H1 (cell line): ENCODE measurements at regions not wholly inside any gene's neighbourhood (a gene's known extent, or its start where the extent isn't known, plus 50 kb on each side); places are given as distances from the start of the nearest gene placed in this dataset.

ENCODE experiments used
- CTCF ChIA-PET: fragments of 300-600 bp; sonication (Branson Sonifier 250); formaldehyde crosslinking; loops from one replicate; lab custom pipeline; 2021; ENCODE audit not compliant: partially characterized antibody; lab: Charles Lee
- POLR2A ChIA-PET: fragments of 300-600 bp; sonication (Branson Sonifier 250); formaldehyde crosslinking; loops from one replicate; lab custom pipeline; 2021; ENCODE audit warnings: inconsistent platforms; ENCODE audit not compliant: partially characterized antibody; lab: Charles Lee
- DNase-seq, 2 experiments: peaks; one replicate each; pipeline versions ENCODE4 v3.0.0 to v3.0.0-alpha.2; 2010 to 2022; ENCODE audit warnings: low spot score in 2 of 2, low read depth in 1 of 2, mixed read lengths in 1 of 2
- FAIRE-seq: peaks from 2 replicates; lab custom pipeline; 2011; peaks lifted over from hg19 to GRCh38; lab: Jason Lieb, UNC
- H2AFZ ChIP-seq: 2 replicates; pipeline ENCODE4 v1.8.1; 2012; ENCODE audit warnings: low read length, inconsistent platforms
- H2AK5ac ChIP-seq: 2 replicates; pipeline ENCODE4 v1.6.1; 2013; ENCODE audit warnings: low read depth, low read length
- H2BK120ac ChIP-seq: replicated peaks from 2 replicates; pipeline ENCODE3; 2013; ENCODE audit warnings: low read depth, low read length, inconsistent platforms
- H2BK12ac ChIP-seq: 2 replicates; pipeline ENCODE4 v1.6.1; 2013; ENCODE audit warnings: low read depth, low read length
- H2BK15ac ChIP-seq: 2 replicates; pipeline ENCODE4 v1.6.1; 2013; ENCODE audit warnings: low read length
- H2BK20ac ChIP-seq: 2 replicates; pipeline ENCODE4 v1.6.1; 2013; ENCODE audit warnings: low read length
- H2BK5ac ChIP-seq: 2 replicates; pipeline ENCODE4 v1.6.1; 2013; ENCODE audit warnings: low read depth, low read length
- H3K14ac ChIP-seq: 2 replicates; pipeline ENCODE4 v1.6.1; 2013; ENCODE audit warnings: inconsistent platforms; ENCODE audit not compliant: insufficient read length
- H3K18ac ChIP-seq: 2 replicates; pipeline ENCODE4 v1.6.1; 2013; ENCODE audit warnings: low read length; ENCODE audit errors: extremely low read depth
- H3K23ac ChIP-seq: 2 replicates; pipeline ENCODE4 v1.6.1; 2013; ENCODE audit warnings: inconsistent platforms; ENCODE audit not compliant: insufficient read length
- H3K23me2 ChIP-seq: 2 replicates; pipeline ENCODE4 v1.6.1; 2013; ENCODE audit warnings: low read depth, low read length
- H3K27ac ChIP-seq: 2 replicates; pipeline ENCODE4 v1.6.1; 2011; ENCODE audit warnings: low read depth, low read length, inconsistent platforms
- H3K27me3 ChIP-seq, 4 experiments: replicated peaks in 1 of 4; 1 replicate in 1 of 4; 2 replicates in 3 of 4; pipeline versions ENCODE4 v1.6.1 to v1.8.1; 2011 to 2013; ENCODE audit warnings: low read length in 3 of 4, mild to moderate bottlenecking in 3 of 4, inconsistent platforms in 2 of 4, mixed read lengths in 2 of 4, moderate library complexity in 1 of 4; ENCODE audit not compliant: control insufficient read depth in 3 of 4, insufficient read depth in 3 of 4; ENCODE audit errors: extremely low read depth in 1 of 4
- H3K36me3 ChIP-seq, 4 experiments: 2 replicates each; pipeline versions ENCODE4 v1.6.1 to v1.8.1; 2011 to 2013; ENCODE audit warnings: mild to moderate bottlenecking in 4 of 4, low read length in 3 of 4, moderate library complexity in 2 of 4, control low read depth in 1 of 4, inconsistent platforms in 1 of 4; ENCODE audit not compliant: insufficient read depth in 4 of 4, control insufficient read depth in 2 of 4
- H3K4ac ChIP-seq: replicated peaks from 2 replicates; pipeline ENCODE3; 2013; ENCODE audit warnings: low read length, low read depth, mixed read lengths, inconsistent platforms; ENCODE audit not compliant: insufficient read length
- H3K4me1 ChIP-seq, 4 experiments: replicated peaks in 1 of 4; 1 replicate in 1 of 4; 2 replicates in 3 of 4; pipeline versions ENCODE4 v1.6.1 to v1.8.1; 2011 to 2013; ENCODE audit warnings: low read length in 3 of 4, inconsistent platforms in 2 of 4, mixed read lengths in 1 of 4; ENCODE audit not compliant: insufficient read depth in 4 of 4, control insufficient read depth in 3 of 4
- H3K4me2 ChIP-seq, 2 experiments: 2 replicates each; pipeline versions ENCODE4 v1.6.1 to v1.8.1; 2011 to 2013; ENCODE audit warnings: low read depth in 2 of 2, low read length in 2 of 2, control low read depth in 1 of 2, inconsistent platforms in 1 of 2, mild to moderate bottlenecking in 1 of 2; ENCODE audit not compliant: insufficient read depth in 1 of 2
- H3K4me3 ChIP-seq, 4 experiments: fragments of 200-600, 300-600 bp in 1 of 4; sonication (generic), shearing (Covaris generic), sonication (Bioruptor Twin) in 1 of 4; 2 replicates each; pipeline versions ENCODE4 v1.5.1 to v1.8.1; 2011 to 2016; ENCODE audit warnings: low read length in 4 of 4, low read depth in 3 of 4, control low read depth in 2 of 4, inconsistent platforms in 2 of 4, mild to moderate bottlenecking in 2 of 4, mixed read lengths in 1 of 4, moderate library complexity in 1 of 4; ENCODE audit not compliant: insufficient read depth in 2 of 4; ENCODE audit errors: extremely low read depth in 1 of 4
- H3K56ac ChIP-seq: replicated peaks from 2 replicates; pipeline ENCODE3; 2013; ENCODE audit warnings: low read depth, mild to moderate bottlenecking, mixed read lengths, low read length, inconsistent platforms; ENCODE audit not compliant: insufficient read length
- H3K79me1 ChIP-seq: 2 replicates; pipeline ENCODE4 v1.6.1; 2013; ENCODE audit warnings: low read depth, low read length, control low read depth
- H3K79me2 ChIP-seq, 2 experiments: 2 replicates each; pipeline versions ENCODE4 v1.6.1 to v1.8.1; 2012 to 2013; ENCODE audit warnings: low read length in 2 of 2, mild to moderate bottlenecking in 2 of 2, inconsistent platforms in 1 of 2; ENCODE audit not compliant: insufficient read depth in 2 of 2, control insufficient read depth in 1 of 2
- H3K9ac ChIP-seq, 4 experiments: replicated peaks in 1 of 4; 1 replicate in 1 of 4; 2 replicates in 3 of 4; pipeline versions ENCODE4 v1.6.1 to v1.8.1; 2011 to 2013; ENCODE audit warnings: low read depth in 3 of 4, low read length in 3 of 4, control low read depth in 2 of 4, mild to moderate bottlenecking in 2 of 4, moderate library complexity in 2 of 4, inconsistent platforms in 1 of 4; ENCODE audit errors: extremely low read depth in 1 of 4
- H3K9me3 ChIP-seq, 2 experiments: 2 replicates each; pipeline versions ENCODE4 v1.6.1 to v1.8.1; 2012 to 2013; ENCODE audit warnings: mild to moderate bottlenecking in 2 of 2, moderate library complexity in 2 of 2, control low read depth in 1 of 2, inconsistent platforms in 1 of 2, low read depth in 1 of 2, low read length in 1 of 2, mixed read lengths in 1 of 2; ENCODE audit not compliant: insufficient read depth in 2 of 2
- H4K20me1 ChIP-seq, 2 experiments: replicated peaks in 1 of 2; 2 replicates each; pipeline versions ENCODE3 to v1.8.1; 2011 to 2013; ENCODE audit warnings: inconsistent platforms in 2 of 2, low read length in 2 of 2, mild to moderate bottlenecking in 1 of 2; ENCODE audit not compliant: insufficient read depth in 2 of 2, control insufficient read depth in 1 of 2
- H4K5ac ChIP-seq: 2 replicates; pipeline ENCODE4 v1.6.1; 2013; ENCODE audit warnings: low read length, low read depth, mixed read lengths, inconsistent platforms; ENCODE audit not compliant: insufficient read length
- H4K8ac ChIP-seq: 2 replicates; pipeline ENCODE4 v1.8.0; 2013; ENCODE audit warnings: mild to moderate bottlenecking, moderate library complexity, low read length, inconsistent platforms; ENCODE audit not compliant: insufficient read depth; ENCODE audit errors: extremely low read depth
- H4K91ac ChIP-seq: replicated peaks from 2 replicates; pipeline ENCODE3; 2013; ENCODE audit warnings: low read length, mixed read lengths, inconsistent platforms; ENCODE audit not compliant: insufficient read length
- BACH1 ChIP-seq: IDR thresholded peaks from 2 replicates; pipeline ENCODE4 v1.6.1; 2012; ENCODE audit warnings: low read length, improper control_type of control experiment
- CTBP2 ChIP-seq: IDR thresholded peaks from 2 replicates; pipeline ENCODE4 v1.7.0; 2011; ENCODE audit warnings: borderline replicate concordance, mild to moderate bottlenecking, moderate library complexity, mixed read lengths, low read length; ENCODE audit not compliant: insufficient read depth, insufficient read length
- CTCF ChIP-seq, 3 experiments: IDR thresholded peaks; 1 replicate in 2 of 3; 2 replicates in 1 of 3; pipeline versions ENCODE4 v1.5.1 to v1.6.1; 2011; ENCODE audit warnings: low read length in 3 of 3, mild to moderate bottlenecking in 3 of 3, inconsistent platforms in 2 of 3, low read depth in 1 of 3, moderate library complexity in 1 of 3; ENCODE audit not compliant: insufficient read depth in 1 of 3; ENCODE audit errors: control extremely low read depth in 1 of 3
- KDM4A ChIP-seq: IDR thresholded peaks from one replicate; pipeline ENCODE4 v1.7.1; 2012; ENCODE audit warnings: low read depth, mild to moderate bottlenecking, moderate library complexity, low read length, inconsistent platforms; ENCODE audit not compliant: severe bottlenecking
- MAFK ChIP-seq: IDR thresholded peaks from 2 replicates; pipeline ENCODE4 v1.6.1; 2012; ENCODE audit warnings: low read depth, mild to moderate bottlenecking, improper control_type of control experiment, low read length
- MAX ChIP-seq: IDR thresholded peaks from 2 replicates; pipeline ENCODE4 v1.6.1; 2012; ENCODE audit warnings: inconsistent platforms
- NRF1 ChIP-seq: IDR thresholded peaks from 2 replicates; pipeline ENCODE4 v1.6.1; 2011; ENCODE audit warnings: mild to moderate bottlenecking, low read depth, low read length, improper control_type of control experiment
- POLR2AphosphoS5 ChIP-seq: IDR thresholded peaks from 2 replicates; pipeline ENCODE4 v1.6.1; 2011; ENCODE audit warnings: low read depth, low read length
- RAD21 ChIP-seq, 2 experiments: IDR thresholded peaks in 1 of 2; conservative IDR thresholded peaks in 1 of 2; 2 replicates each; pipeline ENCODE4 v1.6.1; 2011; ENCODE audit warnings: low read depth in 2 of 2, low read length in 2 of 2, improper control_type of control experiment in 1 of 2, inconsistent platforms in 1 of 2, mild to moderate bottlenecking in 1 of 2, moderate library complexity in 1 of 2
- SP2 ChIP-seq: IDR thresholded peaks from 2 replicates; pipeline ENCODE4 v1.6.1; 2012; ENCODE audit warnings: mild to moderate bottlenecking, low read length, inconsistent platforms
- YY1 ChIP-seq: IDR thresholded peaks from 2 replicates; pipeline ENCODE4 v1.6.1; 2011; ENCODE audit warnings: low read depth, mild to moderate bottlenecking, low read length
- WGBS, 2 experiments: shearing (Covaris generic) in 1 of 2; methylation state at CpG; one replicate each; pipeline versions ENCODE4 v1.1.6 to v1.1.7; 2013 to 2015; ENCODE audit warnings: low lambda C conversion rate in 2 of 2, mixed read lengths in 2 of 2, inconsistent platforms in 1 of 2, low coverage in 1 of 2, missing lambda C conversion rate in 1 of 2; ENCODE audit not compliant: insufficient replicate concordance in 2 of 2, insufficient coverage in 1 of 2, insufficient read length in 1 of 2; ENCODE audit errors: extremely low coverage in 1 of 2, missing lambda C conversion rate in 1 of 2; 5-methylcytosine and 5-hydroxymethylcytosine counted together

- DNase-seq (no peak), FAIRE-seq (no peak)
- H3K4me1 ChIP-seq, result peaks cover 0 to 4% (median 1%) of the 10 kb centered on the region in 4 experiments; a peak in 2 of 7 replicates
- H2BK12ac ChIP-seq, result no peak overlapping the region
- H2BK5ac ChIP-seq, result no peak overlapping the region
- H3K56ac ChIP-seq, result no peak overlapping the region
- no peak overlapping the region for H3K4ac ChIP-seq
- WGBS, 2 experiments, result 91% methylated on average over 2 of the region's 2 CpGs; no CpG with 5 or more reads in 1 of the 2 experiments
- H3K4me2 ChIP-seq, result no peak overlapping the region
- H3K4me3 ChIP-seq, result no peak overlapping the region
- H4K20me1 ChIP-seq, result no peaks in the 10 kb centered on the region
- no peak overlapping the region for H4K5ac ChIP-seq
- no peaks in the 10 kb centered on the region for H3K79me2 ChIP-seq
- ChIA-PET CTCF (interaction anchor here (0.7 to 1.5 kb wide), 2 partner anchors 11 to 515 kb away, joined by 4 read pairs; no protein-coding TSS in a partner anchor), POLR2A (no interaction called here)
- H3K9me3 ChIP-seq, result peaks cover 0 to 7% of the 10 kb centered on the region in 2 experiments; a peak in 1 of 4 replicates
- no peaks in the 10 kb centered on the region for H3K23me2 ChIP-seq
- no peak overlapping the region for H4K91ac ChIP-seq
- no peak overlapping the region for H2AFZ ChIP-seq
- no peak overlapping the region for H2AK5ac ChIP-seq
- H4K8ac ChIP-seq, result no peak overlapping the region
- H2BK120ac ChIP-seq, result no peak overlapping the region
- H3K9ac ChIP-seq, result no peak overlapping the region
- no peak overlapping the region for H2BK15ac ChIP-seq
- H3K79me1 ChIP-seq, result no peaks in the 10 kb centered on the region
- H3K27ac ChIP-seq, result no peak overlapping the region
- no peak overlapping the region for H2BK20ac ChIP-seq
- H3K27me3 ChIP-seq, result no peaks in the 10 kb centered on the region
- 0 out of 8 replicates have a peak, but pooled peaks cover 0 to 2% (median 0%) of the 10 kb centered on the region in 4 experiments for H3K36me3 ChIP-seq
- no peak overlapping the region for H3K23ac ChIP-seq
- H3K18ac ChIP-seq, result no peak overlapping the region
- H3K14ac ChIP-seq, result no peak overlapping the region
- no peak for TF ChIP-seq CTBP2
- TF ChIP-seq YY1, result no peak
- no peak for TF ChIP-seq CTCF (IDR thresholded peaks at IDR 0.05; ENCODE audit: control extremely low read depth in 1 of 3, insufficient read depth in 1 of 3, low read depth in 1 of 3, low read length in 3 of 3)
- TF ChIP-seq POLR2AphosphoS5, result no peak
- no peak for TF ChIP-seq MAFK
- TF ChIP-seq KDM4A, result no peak
- TF ChIP-seq RAD21 (IDR thresholded peaks at IDR 0.05 in 1 of 2, conservative IDR thresholded peaks at IDR 0.05 in 1 of 2; ENCODE audit: low read depth in 2 of 2, low read length in 2 of 2), result no peak
- TF ChIP-seq SP2, result no peak
- no peak for TF ChIP-seq BACH1
- no peak for TF ChIP-seq MAX
- TF ChIP-seq NRF1, result no peak
Observed at GRCh38 chr6:15761045-15761502, 98.2 kb upstream of the DTNBP1 start.
